ENCODE measurements at regions not wholly inside any gene's neighbourhood (a gene's known extent, or its start where the extent isn't known, plus 50 kb on each side); places are given as distances from the start of the nearest gene placed in this dataset.
"Not testable (repeated sequence)": the region's sequence is repeated elsewhere in the genome, so short reads cannot be mapped to it uniquely, and the experiment has no call there.

DNA sequence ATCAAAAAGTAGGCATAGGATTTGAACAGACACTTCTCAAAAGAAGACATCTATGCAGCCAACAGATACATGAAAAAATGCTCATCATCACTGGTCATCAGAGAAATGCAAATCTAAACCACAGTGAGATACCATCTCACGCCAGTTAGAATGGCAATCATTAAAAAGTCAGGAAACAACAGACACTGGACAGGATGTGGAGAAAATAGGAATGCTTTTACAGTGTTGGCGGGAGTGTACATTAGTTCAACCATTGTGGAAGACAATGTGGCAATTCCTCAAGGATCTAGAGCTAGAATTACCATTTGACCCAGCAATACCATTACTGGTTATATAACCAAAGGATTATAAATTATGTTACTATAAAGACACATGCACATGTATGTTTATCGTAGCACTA, 424.0 kb downstream of the SATB2 start:
- TF ChIP-seq CTCF, POLR2A (IDR thresholded peaks at IDR 0.05): not testable (repeated sequence)

Measured in thyroid gland (tissue), 4 donors.